HG03135 (cell line): ENCODE measurements at regions not wholly inside any gene's neighbourhood (a gene's known extent, or its start where the extent isn't known, plus 50 kb on each side); places are given as distances from the start of the nearest gene placed in this dataset.
"Not testable (repeated sequence)": the region's sequence is repeated elsewhere in the genome, so short reads cannot be mapped to it uniquely, and the experiment has no call there.

Source experiments
- ATAC-seq: cut with Tn5 transposase; IDR thresholded peaks from one replicate; pipeline ENCODE4 v1.9.1; 2021; ENCODE audit warnings: mild to moderate bottlenecking, moderate library complexity; ENCODE audit not compliant: unreplicated experiment

- ATAC-seq, result no peak
Observed at GRCh38 chr10:29733323-29733722, 98.6 kb upstream of the SVIL start.

- no peak for ATAC-seq
Observed at GRCh38 chr10:29732918-29733317, 98.1 kb upstream of the SVIL start.

GRCh38 chr10:29731760-29732159 is 97.0 kb upstream of the SVIL start:
- no peak for ATAC-seq

GRCh38 chr10:29730969-29731368 is 96.2 kb upstream of the SVIL start:
- no peak for ATAC-seq

- ATAC-seq, result no peak
Observed at GRCh38 chr10:29730458-29730857, 95.7 kb upstream of the SVIL start.

- no peak for ATAC-seq
Observed at GRCh38 chr10:29728541-29729049, 93.8 kb upstream of the SVIL start.

GRCh38 chr10:29725927-29726326 is 91.2 kb upstream of the SVIL start:
- not testable (repeated sequence) for ATAC-seq

- no peak for ATAC-seq
Observed at GRCh38 chr10:29725133-29725720, 90.5 kb upstream of the SVIL start.

GRCh38 chr10:29723726-29724125 is 89.0 kb upstream of the SVIL start:
- no peak for ATAC-seq

GRCh38 chr10:29722777-29723176 is 88.0 kb upstream of the SVIL start:
- ATAC-seq, result no peak

GRCh38 chr10:29720149-29720548 is 85.4 kb upstream of the SVIL start:
- no peak for ATAC-seq

- no peak for ATAC-seq
Observed at GRCh38 chr10:29719281-29719675, 84.5 kb upstream of the SVIL start.

GRCh38 chr10:29715296-29715695 is 80.5 kb upstream of the SVIL start:
- no peak for ATAC-seq

GRCh38 chr10:29714096-29714874 is 79.5 kb upstream of the SVIL start:
- no peak for ATAC-seq

- no peak for ATAC-seq
Observed at GRCh38 chr10:29713450-29713849, 78.7 kb upstream of the SVIL start.

GRCh38 chr10:29712108-29712507 is 77.3 kb upstream of the SVIL start:
- ATAC-seq, result no peak

- ATAC-seq, result no peak
Observed at GRCh38 chr10:29710128-29710527, 75.4 kb upstream of the SVIL start.

GRCh38 chr10:29709484-29710002 is 74.8 kb upstream of the SVIL start:
- ATAC-seq, result no peak

- ATAC-seq, result no peak
Observed at GRCh38 chr10:29703271-29703670, 68.5 kb upstream of the SVIL start.

- no peak for ATAC-seq
Observed at GRCh38 chr10:29702273-29703164, 67.7 kb upstream of the SVIL start.

GRCh38 chr10:29701306-29701705 is 66.5 kb upstream of the SVIL start:
- no peak for ATAC-seq
